Lower leg skin (tissue), 4 donors: ENCODE measurements at regions not wholly inside any gene's neighbourhood (a gene's known extent, or its start where the extent isn't known, plus 50 kb on each side); places are given as distances from the start of the nearest gene placed in this dataset.

Source experiments
- DNase-seq, 2 donors: peaks; one replicate each; pipeline ENCODE4 v3.0.0-alpha.2; 2019; ENCODE audit warnings: low spot score in 2 of 2
- H3K4me3 ChIP-seq: fragments of 200-600 bp; sonication (generic); 2 replicates; pipeline ENCODE4 v1.5.1; 2017; ENCODE audit warnings: mild to moderate bottlenecking, low read depth; ENCODE audit not compliant: poor library complexity, severe bottlenecking
- CTCF ChIP-seq, 3 donors: fragments of 450-650 bp; IDR thresholded peaks; one replicate each; pipeline ENCODE4 v1.5.1; 2016; ENCODE audit warnings: antibody characterized with exemption in 3 of 3, mild to moderate bottlenecking in 3 of 3, moderate library complexity in 2 of 3
- POLR2A ChIP-seq, 2 donors: fragments of 450-650 bp; IDR thresholded peaks; one replicate each; pipeline ENCODE4 v1.6.1; 2016 to 2017; ENCODE audit warnings: antibody characterized with exemption in 2 of 2, mild to moderate bottlenecking in 1 of 2, moderate library complexity in 1 of 2
- WGBS, 2 donors: methylation state at CpG; one replicate each; pipeline ENCODE4 v1.1.5; 2018; 5-methylcytosine and 5-hydroxymethylcytosine counted together
- intact Hi-C: fragments of 100-400 bp; cut with DNase I; formaldehyde crosslinking; loops from one replicate; pipeline ENCODE4 v1.15.0; 2023; ENCODE audit warnings: low total_unique reads

DNA sequence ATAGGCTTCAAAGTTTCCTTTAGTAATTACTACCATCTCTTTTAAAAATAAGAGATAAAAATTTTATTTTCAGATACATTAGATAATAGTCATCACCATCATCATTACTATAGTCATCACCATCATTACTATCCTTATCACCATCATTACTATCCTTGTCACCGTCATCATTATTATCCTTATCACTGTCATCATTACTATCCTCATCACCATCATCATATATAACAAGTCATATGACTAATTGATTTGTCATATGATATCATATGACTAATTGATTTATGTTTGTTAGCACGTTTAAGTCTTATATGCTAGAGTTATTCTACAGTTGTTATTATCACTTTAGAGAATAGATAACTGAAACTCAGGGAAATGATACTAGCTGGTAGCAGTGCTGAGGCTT, 382.1 kb upstream of the CDH18 start:
- 40 to 41% methylated on average over 2 of the region's 2 CpGs for WGBS, 2 donors
- no peak for TF ChIP-seq POLR2A (IDR thresholded peaks at IDR 0.05)
- TF ChIP-seq CTCF (IDR thresholded peaks at IDR 0.05) = no peak
- DNase-seq = no peak
- no peak overlapping the region for H3K4me3 ChIP-seq
- intact Hi-C loops = no loop called here

- intact Hi-C loops = no loop called here
- WGBS, 2 donors = 74 to 78% methylated on average over 3 of the region's 3 CpGs
- no peak for TF ChIP-seq POLR2A (IDR thresholded peaks at IDR 0.05)
- no peak for TF ChIP-seq CTCF (IDR thresholded peaks at IDR 0.05)
- no peak overlapping the region for H3K4me3 ChIP-seq
- no peak for DNase-seq
These were observed 381.5 kb upstream of the CDH18 start for GRCh38 chr5:20369518-20369885.

DNA sequence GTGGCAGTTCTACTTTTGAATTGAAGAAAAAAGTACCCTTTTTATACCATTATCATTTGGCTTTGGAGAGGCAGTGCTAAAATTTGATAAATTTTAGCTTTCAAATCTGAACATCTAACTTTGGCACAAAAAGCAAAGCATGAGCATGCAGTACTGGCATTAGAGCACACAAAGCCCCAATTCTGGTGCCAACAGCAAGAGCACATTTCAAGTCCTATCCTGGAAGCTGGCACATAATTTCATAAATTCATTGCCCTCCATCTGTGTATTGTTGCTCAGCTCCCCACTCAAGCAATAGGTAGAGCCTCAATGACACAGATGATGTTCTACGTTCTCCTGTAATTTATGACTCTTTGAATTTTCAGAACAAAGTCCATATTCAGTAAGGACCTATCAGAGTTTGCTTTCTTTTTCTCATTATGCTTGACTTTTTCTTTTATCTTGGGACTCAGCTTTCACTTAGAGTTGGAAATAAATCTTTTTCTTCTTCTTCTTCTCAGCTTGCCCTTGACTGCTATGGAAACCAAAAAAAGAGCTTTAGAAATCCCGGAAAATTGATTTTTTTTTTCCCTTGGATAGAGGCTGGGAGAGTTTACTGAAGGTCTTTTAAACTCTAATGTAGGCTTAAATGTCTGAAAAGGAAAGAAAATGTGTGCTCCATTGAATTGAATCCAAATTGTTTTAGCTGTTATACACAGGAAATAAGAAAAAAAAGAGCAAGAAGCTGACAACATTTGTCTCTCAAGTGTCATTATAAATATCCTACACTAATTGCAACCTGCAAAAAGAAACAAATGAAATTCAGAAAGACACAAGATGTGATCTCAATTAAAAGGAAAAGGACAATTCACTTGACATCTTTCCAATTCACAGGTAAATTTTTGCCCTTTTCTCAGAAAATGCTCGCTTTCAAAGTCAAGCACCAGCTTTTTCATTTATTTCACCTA, 380.8 kb upstream of the CDH18 start:
- no peak for DNase-seq
- no peak overlapping the region for H3K4me3 ChIP-seq
- 49 to 58% methylated on average over 3 of the region's 3 CpGs for WGBS, 2 donors
- TF ChIP-seq POLR2A (IDR thresholded peaks at IDR 0.05) (no peak), CTCF (IDR thresholded peaks at IDR 0.05) (no peak)
- intact Hi-C loops = no loop called here

DNA sequence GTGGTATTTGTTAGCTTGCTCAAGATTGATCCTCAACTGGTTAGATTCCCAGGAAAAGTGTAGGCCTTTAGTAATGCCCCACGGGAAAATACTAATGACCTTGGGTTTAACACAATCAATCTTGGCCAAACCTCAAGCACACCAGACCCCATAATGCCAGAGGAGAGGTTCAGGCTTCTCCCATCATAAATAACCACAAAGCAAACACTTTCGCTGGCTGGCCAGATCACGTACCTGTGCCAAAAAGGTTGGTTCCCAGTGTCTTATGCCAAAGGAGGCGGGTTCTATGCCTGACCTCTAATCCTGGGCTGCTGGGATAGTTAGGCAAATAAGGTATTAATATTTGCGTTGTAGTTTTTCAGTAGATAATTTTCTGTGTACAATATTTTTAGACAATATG, 379.2 kb upstream of the CDH18 start:
- no peak for DNase-seq
- WGBS, 2 donors = 54 to 63% methylated on average over 5 of the region's 5 CpGs
- no peak for TF ChIP-seq POLR2A (IDR thresholded peaks at IDR 0.05)
- no peak for TF ChIP-seq CTCF (IDR thresholded peaks at IDR 0.05)
- intact Hi-C loops = no loop called here
- no peak overlapping the region for H3K4me3 ChIP-seq

DNA sequence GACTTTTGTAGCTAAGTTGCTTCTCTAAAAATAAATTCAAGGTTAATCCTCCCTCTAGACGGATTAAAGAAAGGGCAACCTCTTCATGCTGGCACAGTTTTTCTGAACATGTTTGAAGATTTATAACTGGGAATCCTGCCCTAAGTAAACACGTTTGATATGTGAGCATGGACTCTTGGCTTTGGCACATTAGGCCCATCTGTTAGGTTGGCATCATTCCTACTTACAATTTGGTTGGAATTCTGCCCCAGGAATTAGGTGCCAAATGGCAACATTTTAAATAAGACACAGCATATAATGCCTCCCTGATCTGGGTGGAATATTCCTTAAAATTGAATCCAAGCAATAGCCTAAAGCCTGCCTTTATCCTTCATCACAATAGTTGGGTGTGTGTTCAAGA, 372.3 kb upstream of the CDH18 start:
- no peak overlapping the region for H3K4me3 ChIP-seq
- TF ChIP-seq POLR2A (IDR thresholded peaks at IDR 0.05) (no peak), CTCF (IDR thresholded peaks at IDR 0.05) (no peak)
- intact Hi-C loops = no loop called here
- no peak for DNase-seq
- WGBS, 2 donors = 13 to 14% methylated on average over 2 of the region's 2 CpGs

DNA sequence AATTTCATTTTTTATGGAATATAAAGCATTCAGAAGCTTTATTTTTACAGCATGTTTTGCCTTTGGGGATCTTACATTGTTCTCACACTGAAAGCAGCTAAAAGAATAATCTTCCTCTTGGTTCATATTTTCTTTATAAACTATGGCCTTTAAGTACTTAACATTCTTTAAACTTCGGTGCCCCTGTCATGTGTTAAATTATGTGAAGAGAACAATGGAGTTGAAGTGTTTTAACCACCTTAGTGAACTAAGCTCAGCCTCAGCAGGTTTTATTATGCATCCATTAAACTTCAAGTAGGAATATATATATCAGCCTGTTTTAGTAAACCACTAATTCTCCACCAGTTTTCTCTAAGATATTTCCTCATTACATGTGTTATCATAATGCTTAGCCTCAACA, 371.4 kb upstream of the CDH18 start:
- intact Hi-C loops = no loop called here
- DNase-seq = no peak
- WGBS, 2 donors = 17 to 38% methylated on average over 1 of the region's 1 CpG
- no peak overlapping the region for H3K4me3 ChIP-seq
- no peak for TF ChIP-seq POLR2A (IDR thresholded peaks at IDR 0.05)
- TF ChIP-seq CTCF (IDR thresholded peaks at IDR 0.05) = no peak
